Spleen (tissue), 11 donors: ENCODE measurements at regions not wholly inside any gene's neighbourhood (a gene's known extent, or its start where the extent isn't known, plus 50 kb on each side); places are given as distances from the start of the nearest gene placed in this dataset.

Experiments used
- DNase-seq: peaks from one replicate; pipeline ENCODE4 v3.0.0-alpha.2; 2020
- H3K27ac ChIP-seq, 8 donors: fragments of 200-600 bp; sonication (generic) in 7 of 8; 1 replicate in 4 of 8; 2 replicates in 4 of 8; pipeline versions ENCODE4 v1.5.0 to v1.8.0; 2016 to 2021; ENCODE audit warnings: inconsistent platforms in 4 of 8, mild to moderate bottlenecking in 4 of 8, moderate library complexity in 1 of 8
- H3K27me3 ChIP-seq, 7 donors: fragments of 200-600 bp; sonication (generic) in 6 of 7; replicated peaks in 1 of 7; 1 replicate in 4 of 7; 2 replicates in 3 of 7; pipeline versions ENCODE4 v1.5.0 to v1.8.0; 2016 to 2021; ENCODE audit warnings: inconsistent platforms in 3 of 7, mild to moderate bottlenecking in 1 of 7
- H3K36me3 ChIP-seq, 6 donors: fragments of 200-600 bp; sonication (generic) in 5 of 6; 1 replicate in 4 of 6; 2 replicates in 2 of 6; pipeline versions ENCODE4 v1.5.0 to v1.8.0; 2016 to 2021; ENCODE audit warnings: inconsistent platforms in 2 of 6
- H3K4me1 ChIP-seq, 6 donors: fragments of 200-600 bp; sonication (generic) in 5 of 6; 1 replicate in 3 of 6; 2 replicates in 3 of 6; pipeline versions ENCODE4 v1.5.0 to v1.8.0; 2016 to 2021; ENCODE audit warnings: inconsistent platforms in 3 of 6
- H3K4me3 ChIP-seq, 8 donors: fragments of 200-600 bp; sonication (generic) in 7 of 8; 1 replicate in 4 of 8; 2 replicates in 4 of 8; pipeline versions ENCODE4 v1.5.0 to v1.8.0; 2016 to 2021; ENCODE audit warnings: inconsistent platforms in 4 of 8, mild to moderate bottlenecking in 4 of 8, moderate library complexity in 2 of 8
- H3K9me3 ChIP-seq, 8 donors: fragments of 200-600 bp; sonication (generic) in 7 of 8; 1 replicate in 4 of 8; 2 replicates in 4 of 8; pipeline versions ENCODE4 v1.5.0 to v1.8.0; 2016 to 2021; ENCODE audit warnings: inconsistent platforms in 4 of 8
- CTCF ChIP-seq, 11 experiments: fragments of 200-600 bp in 7 of 11; fragments of 450-650 bp in 4 of 11; sonication (generic) in 4 of 11; IDR thresholded peaks in 8 of 11; conservative IDR thresholded peaks in 3 of 11; 1 replicate in 7 of 11; 2 replicates in 4 of 11; pipeline versions ENCODE4 v1.4.0 to v1.8.0; 2016 to 2021; ENCODE audit warnings: antibody characterized with exemption in 11 of 11, inconsistent platforms in 4 of 11, mild to moderate bottlenecking in 1 of 11
- POLR2A ChIP-seq, 3 donors: fragments of 450-650 bp; IDR thresholded peaks; one replicate each; pipeline ENCODE4 v1.5.1; 2017; ENCODE audit warnings: antibody characterized with exemption in 3 of 3, mild to moderate bottlenecking in 1 of 3
- POLR2AphosphoS5 ChIP-seq, 3 donors: sonication (generic); formaldehyde crosslinking; IDR thresholded peaks; one replicate each; pipeline ENCODE4 v1.5.1; 2017; ENCODE audit warnings: antibody characterized with exemption in 3 of 3
- WGBS, 5 donors: extraction: QIAGEN DNeasy Blood & Tissue Kit in 3 of 5; methylation state at CpG; one replicate each; pipeline versions ENCODE4 v1.1.5 to v1.1.7; 2013 to 2018; 5-methylcytosine and 5-hydroxymethylcytosine counted together
- intact Hi-C: fragments of 100-400 bp; cut with DNase I; formaldehyde crosslinking; loops from one replicate; pipeline ENCODE4 v1.15.0; 2023; ENCODE audit warnings: low total_unique reads
- donor health status: healthy with polysubstance abuse.
- donor health status: DM: no; HTN: no; CAD: no; lungs with moderate emphysema.
- donor health status: DM: no; HTN: no; CAD: no.
- donor health status: Bipolar disorder and iron deficiency.
- donor health status: healthy.
- donor health status: DM: no; HTN: no; CAD: no.
- donor health status: DM: yes; HTN: yes; CAD: no.

GRCh38 chr7:109111086-109111485 lies 541.4 kb downstream of the DNAJB9 start:
- no peaks in the 10 kb centered on the region for H3K27me3 ChIP-seq
- no peak overlapping the region for H3K4me3 ChIP-seq
- no peaks in the 10 kb centered on the region for H3K36me3 ChIP-seq
- no peaks in the 10 kb centered on the region for H3K9me3 ChIP-seq
- no peak for DNase-seq
- H3K27ac ChIP-seq, result no peak overlapping the region
- intact Hi-C loops, result no loop called here
- WGBS, 5 donors, result 78 to 95% (median 86%) methylated on average over 3 of the region's 3 CpGs
- TF ChIP-seq POLR2A (IDR thresholded peaks at IDR 0.05) (no peak), POLR2AphosphoS5 (IDR thresholded peaks at IDR 0.05) (no peak), CTCF (IDR thresholded peaks at IDR 0.05 in 8 of 11, conservative IDR thresholded peaks at IDR 0.05 in 3 of 11) (no peak)
- H3K4me1 ChIP-seq, result no peaks in the 10 kb centered on the region

- H3K27me3 ChIP-seq, result no peaks in the 10 kb centered on the region
- WGBS, 5 donors, result 70 to 85% (median 82%) methylated on average over 4 of the region's 4 CpGs
- H3K4me1 ChIP-seq, result no peaks in the 10 kb centered on the region
- no peak for TF ChIP-seq CTCF (IDR thresholded peaks at IDR 0.05 in 8 of 11, conservative IDR thresholded peaks at IDR 0.05 in 3 of 11)
- no peak for TF ChIP-seq POLR2AphosphoS5 (IDR thresholded peaks at IDR 0.05)
- TF ChIP-seq POLR2A (IDR thresholded peaks at IDR 0.05), result no peak
- H3K4me3 ChIP-seq, result no peak overlapping the region
- intact Hi-C loops, result no loop called here
- DNase-seq, result no peak
- no peaks in the 10 kb centered on the region for H3K36me3 ChIP-seq
- peaks cover 0 to 7% (median 0%) of the 10 kb centered on the region in 8 donors for H3K9me3 ChIP-seq
- H3K27ac ChIP-seq, result no peak overlapping the region
Observed at GRCh38 chr7:109121599-109122300, 552.1 kb downstream of the DNAJB9 start.

- Histone ChIP-seq H3K27me3 (no peaks in the 10 kb centered on the region), H3K4me1 (no peaks in the 10 kb centered on the region), H3K4me3 (no peak overlapping the region), H3K27ac (no peak overlapping the region), H3K9me3 (peaks cover 0 to 14% (median 0%) of the 10 kb centered on the region in 8 donors), H3K36me3 (no peaks in the 10 kb centered on the region)
- WGBS, 5 donors, result 43 to 70% (median 58%) methylated on average over 3 of the region's 3 CpGs
- DNase-seq, result no peak
- intact Hi-C loops, result no loop called here
- TF ChIP-seq POLR2AphosphoS5 (IDR thresholded peaks at IDR 0.05) (no peak), CTCF (IDR thresholded peaks at IDR 0.05 in 8 of 11, conservative IDR thresholded peaks at IDR 0.05 in 3 of 11) (no peak), POLR2A (IDR thresholded peaks at IDR 0.05) (no peak)
Observed at GRCh38 chr7:109125001-109125400, 555.3 kb downstream of the DNAJB9 start.

- 41 to 55% (median 43%) methylated on average over 2 of the region's 2 CpGs for WGBS, 5 donors
- Histone ChIP-seq H3K4me3 (no peak overlapping the region), H3K27ac (no peak overlapping the region), H3K9me3 (peaks cover 0 to 18% (median 0%) of the 10 kb centered on the region in 8 donors), H3K4me1 (no peaks in the 10 kb centered on the region), H3K27me3 (no peaks in the 10 kb centered on the region), H3K36me3 (no peaks in the 10 kb centered on the region)
- DNase-seq, result no peak
- intact Hi-C loops, result no loop called here
- TF ChIP-seq CTCF (IDR thresholded peaks at IDR 0.05 in 8 of 11, conservative IDR thresholded peaks at IDR 0.05 in 3 of 11) (no peak), POLR2AphosphoS5 (IDR thresholded peaks at IDR 0.05) (no peak), POLR2A (IDR thresholded peaks at IDR 0.05) (no peak)
Observed at GRCh38 chr7:109126404-109127050, 556.9 kb downstream of the DNAJB9 start.
